HG02642 (cell line): ENCODE measurements at regions not wholly inside any gene's neighbourhood (a gene's known extent, or its start where the extent isn't known, plus 50 kb on each side); places are given as distances from the start of the nearest gene placed in this dataset.

Source experiments
- ATAC-seq: cut with Tn5 transposase; IDR thresholded peaks from one replicate; pipeline ENCODE4 v1.9.1; 2021; ENCODE audit warnings: mild to moderate bottlenecking; ENCODE audit not compliant: unreplicated experiment, poor library complexity

DNA sequence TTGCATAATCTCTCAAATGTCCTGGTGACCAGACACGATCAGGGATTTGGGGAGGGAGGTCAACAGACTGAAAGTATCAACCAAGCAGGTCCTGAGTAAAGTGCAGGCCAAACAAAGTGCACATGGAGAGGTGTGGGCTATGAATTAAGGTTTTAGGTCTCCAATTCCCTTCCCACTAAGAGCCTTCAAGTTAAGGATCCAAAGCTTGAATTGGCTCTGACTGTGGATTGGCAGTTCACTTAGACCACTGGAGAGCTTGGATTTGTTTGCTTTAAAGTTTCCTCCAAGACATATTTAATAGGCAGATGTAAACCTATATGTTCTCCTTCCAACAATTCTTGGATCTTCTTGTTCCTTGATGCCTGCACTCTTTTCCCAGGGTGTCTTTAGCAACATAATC, 129.6 kb upstream of the IGF1 start:
- no peak for ATAC-seq

DNA sequence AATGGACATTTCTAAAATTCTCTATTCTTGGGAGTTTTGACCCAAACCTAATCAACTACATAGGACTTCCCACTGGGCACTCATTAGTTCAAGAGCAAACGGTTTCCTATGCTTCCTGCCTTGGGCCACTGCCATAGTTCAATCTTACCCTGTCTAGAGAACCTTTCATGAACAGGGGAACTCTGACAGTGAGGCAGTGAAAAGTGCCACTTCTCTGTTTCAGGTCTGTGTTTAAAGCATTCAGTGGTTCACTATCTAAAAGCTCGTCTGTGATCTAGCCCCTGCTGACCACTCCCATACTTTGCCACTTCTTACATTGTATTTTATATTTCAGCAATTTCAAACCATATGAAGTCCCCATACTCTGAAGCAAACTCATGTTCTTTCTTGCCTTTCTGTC, 122.7 kb upstream of the IGF1 start:
- no peak for ATAC-seq

DNA sequence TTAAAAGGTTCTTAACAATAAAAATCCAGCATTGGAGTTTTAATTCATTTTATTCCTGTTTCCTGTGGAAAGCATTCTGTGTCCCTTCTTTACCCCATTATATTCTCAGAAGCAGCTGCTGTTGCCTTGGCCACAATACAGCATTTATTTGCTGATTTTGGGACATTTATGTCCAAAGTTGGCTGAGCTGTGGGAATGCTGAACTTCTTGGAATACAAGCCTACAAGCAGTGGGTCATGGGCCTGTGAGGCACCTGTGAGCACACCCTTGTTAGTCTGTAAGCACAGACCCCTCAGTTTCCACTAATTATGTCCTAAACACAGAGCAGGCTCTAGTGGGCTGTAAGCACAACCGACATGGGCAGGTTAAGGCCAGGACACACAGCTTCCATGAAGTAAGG, 122.2 kb upstream of the IGF1 start:
- no peak for ATAC-seq

DNA sequence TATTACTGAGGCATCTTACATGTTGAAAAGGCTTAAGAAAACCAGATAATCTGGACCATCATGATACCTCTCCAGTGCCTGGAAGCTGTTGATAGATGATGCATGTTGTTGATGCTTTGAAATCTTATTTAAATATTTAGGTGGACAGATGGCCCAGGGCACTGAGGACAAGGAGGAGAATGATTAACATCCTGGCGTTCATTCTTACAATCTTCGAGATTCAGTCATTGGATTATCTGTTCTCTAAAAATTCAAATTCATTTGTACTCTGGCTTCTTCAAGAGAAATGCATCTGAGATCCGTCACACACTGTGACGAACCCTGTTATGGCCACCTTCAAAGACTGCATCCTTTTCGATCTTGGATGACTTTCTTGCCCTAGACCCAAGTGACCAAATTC, 121.3 kb upstream of the IGF1 start:
- ATAC-seq = no peak

DNA sequence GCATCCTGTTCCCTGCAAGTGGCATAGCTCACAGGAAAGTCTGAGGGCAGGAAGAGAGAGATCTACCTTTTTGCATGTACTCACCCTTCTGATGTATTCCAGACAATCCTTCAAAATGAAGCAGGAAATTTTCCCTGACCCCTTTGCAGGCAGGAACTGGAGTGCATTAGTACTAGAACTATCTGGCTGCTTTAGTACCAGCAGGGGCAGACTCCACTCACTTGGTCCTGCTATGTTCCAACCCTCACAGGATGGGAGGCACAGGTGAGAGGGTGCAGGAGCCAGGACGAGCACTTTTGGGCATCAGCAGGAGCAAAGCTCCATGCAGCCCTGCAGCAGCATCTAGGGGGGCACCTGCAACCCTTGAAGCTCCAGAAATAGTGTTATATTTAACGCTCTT, 116.3 kb upstream of the IGF1 start:
- no peak for ATAC-seq

DNA sequence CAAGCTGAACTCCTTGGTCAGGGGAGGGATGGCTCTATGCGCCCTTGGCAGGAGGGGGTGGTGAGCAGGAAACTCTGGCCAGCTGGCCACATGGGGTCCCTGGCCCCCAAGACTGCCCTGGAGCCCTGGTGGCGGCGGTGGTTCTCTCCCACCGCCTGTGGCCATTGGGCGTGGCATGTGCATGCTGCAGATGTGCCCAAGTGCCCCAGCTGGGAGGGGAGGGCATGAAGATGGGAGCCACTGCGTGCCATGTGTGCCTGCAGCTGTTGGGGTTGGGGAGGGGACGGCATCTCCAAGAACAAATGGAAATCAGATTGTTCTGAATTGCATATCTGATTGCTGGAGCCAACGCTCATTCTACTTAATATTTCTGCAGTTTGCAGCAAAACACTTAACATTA, 115.7 kb upstream of the IGF1 start:
- ATAC-seq = no peak

DNA sequence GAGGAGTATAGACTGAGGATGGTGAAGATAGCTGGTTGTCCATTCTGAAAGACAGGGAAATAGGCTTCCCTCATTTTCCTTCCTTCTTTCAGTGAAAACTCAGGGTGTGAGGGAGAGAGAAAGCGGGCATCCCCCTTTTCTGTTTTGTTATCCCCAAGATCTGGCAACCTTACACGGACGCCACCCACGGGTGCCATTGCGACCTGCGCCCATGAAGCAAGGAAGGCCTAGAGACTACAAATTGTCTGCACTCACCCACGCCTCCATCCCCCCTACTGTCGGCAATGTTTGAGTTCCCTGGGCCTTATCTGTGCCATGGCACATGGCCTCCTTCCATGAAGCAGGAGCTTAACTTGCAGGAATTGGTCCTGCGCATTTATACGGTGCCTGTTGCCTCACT, 115.0 kb upstream of the IGF1 start:
- no peak for ATAC-seq

DNA sequence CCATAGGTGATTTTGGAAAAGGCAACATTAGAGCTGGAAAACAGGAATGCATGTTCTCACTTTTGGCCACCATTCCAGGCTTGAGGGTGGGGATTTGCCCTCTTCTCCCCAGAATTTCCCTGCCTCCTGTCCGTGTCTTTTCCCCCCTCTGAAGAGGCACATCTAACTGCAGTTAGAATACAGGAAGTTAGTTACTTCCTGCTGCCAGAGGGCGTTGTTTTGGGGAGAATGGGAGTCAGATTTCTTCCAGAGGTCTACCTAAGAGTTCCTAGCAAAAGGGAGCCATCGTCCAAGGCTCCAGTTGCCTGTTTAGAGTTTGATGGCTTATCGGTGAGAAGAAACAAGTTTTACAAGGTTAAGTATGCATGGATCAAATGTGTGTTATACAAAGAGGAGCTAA, 112.8 kb upstream of the IGF1 start:
- no peak for ATAC-seq

DNA sequence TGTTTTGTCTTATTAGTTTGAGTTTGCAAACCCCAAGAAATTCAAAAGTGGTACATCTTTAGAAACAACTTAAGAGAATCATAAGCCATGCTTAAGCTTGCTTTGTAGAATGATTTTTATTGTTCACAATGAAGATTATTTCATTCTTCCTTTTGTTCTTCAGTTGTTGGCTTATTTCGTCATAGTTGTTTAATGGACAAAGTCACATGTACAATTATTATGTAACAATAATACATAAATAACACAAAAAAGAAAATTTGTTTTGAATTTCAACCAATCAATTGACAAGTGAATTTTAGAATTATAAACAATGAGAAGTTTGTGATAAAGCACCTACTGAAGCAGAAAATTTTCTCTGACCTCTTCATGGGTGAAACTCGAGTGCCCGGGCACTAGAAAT, 111.8 kb upstream of the IGF1 start:
- no peak for ATAC-seq

DNA sequence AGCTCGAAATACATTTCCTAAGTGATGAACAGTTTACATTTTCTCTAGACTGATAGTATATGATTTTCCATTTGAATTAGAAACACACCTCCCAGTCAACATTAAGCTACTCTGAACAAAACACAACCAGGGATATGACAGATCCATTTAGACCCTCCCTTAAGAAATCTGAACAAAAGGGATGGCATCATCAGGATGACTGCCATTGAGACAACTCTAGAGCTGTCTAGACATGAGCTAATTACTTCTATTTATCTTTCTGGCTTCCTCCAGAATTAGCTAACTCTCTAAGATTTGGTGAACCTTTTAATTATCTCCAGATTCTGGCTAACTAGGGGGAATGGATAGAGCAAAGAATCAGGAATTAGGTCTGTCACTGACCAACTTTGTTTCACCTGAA, 92.9 kb upstream of the IGF1 start:
- ATAC-seq = no peak

DNA sequence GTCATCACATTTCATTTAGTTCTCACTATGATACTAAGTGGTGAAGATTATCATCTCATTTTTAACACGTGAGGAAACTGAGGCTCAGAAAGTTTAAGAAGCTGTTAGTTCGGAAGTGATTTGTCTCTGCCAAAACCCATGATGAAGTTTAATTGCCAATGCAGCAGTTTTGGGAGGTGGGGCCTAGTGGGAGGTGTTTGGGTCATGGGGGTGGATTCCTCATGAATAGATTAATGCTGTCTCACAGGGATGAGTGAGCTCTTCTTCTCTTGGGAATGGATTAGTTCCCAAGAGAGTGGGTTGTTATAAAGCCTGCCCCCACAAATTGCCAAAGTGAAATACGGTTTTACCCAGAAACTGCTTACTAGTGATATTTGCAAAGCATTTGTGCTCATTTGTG, 91.5 kb upstream of the IGF1 start:
- no peak for ATAC-seq

DNA sequence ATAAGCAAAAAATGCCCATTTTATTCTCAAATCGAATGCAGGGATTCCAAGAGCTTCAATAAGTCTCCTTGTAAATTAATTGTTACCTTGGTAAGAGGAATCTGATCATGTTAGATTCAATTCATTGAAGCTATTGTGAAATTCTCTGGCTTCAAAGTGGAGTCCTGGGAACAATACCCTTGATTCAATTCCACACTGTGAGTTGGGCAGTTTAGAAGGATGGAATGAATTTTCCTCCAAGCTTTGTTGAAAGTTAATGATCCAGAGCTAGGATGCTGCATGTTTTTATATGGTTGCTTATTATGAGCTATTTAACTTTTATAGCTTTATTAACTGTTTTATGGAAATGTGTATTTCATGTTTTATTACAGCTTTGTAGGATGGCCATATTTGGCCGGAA, 89.9 kb upstream of the IGF1 start:
- ATAC-seq = no peak

DNA sequence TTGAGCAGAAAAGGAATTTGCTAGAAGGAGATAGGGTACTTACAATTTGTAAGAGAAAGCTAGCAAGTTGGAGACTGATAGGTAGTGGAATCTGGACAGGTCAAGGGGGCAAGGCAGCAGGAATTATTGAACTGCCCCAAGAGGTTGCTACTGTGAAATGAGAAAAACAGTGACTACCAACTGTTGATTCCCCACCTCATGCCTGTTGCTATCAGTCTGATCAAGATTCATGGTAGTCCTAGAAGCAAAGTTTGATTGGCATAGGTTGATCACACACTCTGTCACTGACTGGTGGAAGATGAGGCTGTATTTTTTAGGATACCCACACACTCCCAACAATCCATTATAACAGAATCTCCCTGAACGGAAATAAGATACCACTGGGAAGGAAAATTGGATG, 89.4 kb upstream of the IGF1 start:
- no peak for ATAC-seq

DNA sequence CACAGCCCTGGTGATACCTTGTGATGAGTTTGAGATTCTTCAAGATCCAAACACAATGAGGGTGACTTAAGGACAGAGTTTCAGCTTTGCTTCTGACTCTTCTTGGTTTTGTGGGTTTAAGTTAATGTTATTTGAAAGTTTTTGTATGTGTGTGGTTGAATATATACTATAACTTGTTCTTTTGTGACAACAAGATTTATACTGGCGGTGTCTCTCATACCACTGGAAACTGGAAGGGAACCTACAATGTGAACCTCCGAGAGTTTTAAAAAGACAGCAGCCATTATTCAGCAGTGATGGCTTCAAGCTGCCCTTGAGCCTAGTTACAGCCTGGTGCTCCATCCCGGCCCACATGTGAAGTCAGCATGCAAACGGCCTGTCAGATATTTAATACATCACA, 87.9 kb upstream of the IGF1 start:
- no peak for ATAC-seq

DNA sequence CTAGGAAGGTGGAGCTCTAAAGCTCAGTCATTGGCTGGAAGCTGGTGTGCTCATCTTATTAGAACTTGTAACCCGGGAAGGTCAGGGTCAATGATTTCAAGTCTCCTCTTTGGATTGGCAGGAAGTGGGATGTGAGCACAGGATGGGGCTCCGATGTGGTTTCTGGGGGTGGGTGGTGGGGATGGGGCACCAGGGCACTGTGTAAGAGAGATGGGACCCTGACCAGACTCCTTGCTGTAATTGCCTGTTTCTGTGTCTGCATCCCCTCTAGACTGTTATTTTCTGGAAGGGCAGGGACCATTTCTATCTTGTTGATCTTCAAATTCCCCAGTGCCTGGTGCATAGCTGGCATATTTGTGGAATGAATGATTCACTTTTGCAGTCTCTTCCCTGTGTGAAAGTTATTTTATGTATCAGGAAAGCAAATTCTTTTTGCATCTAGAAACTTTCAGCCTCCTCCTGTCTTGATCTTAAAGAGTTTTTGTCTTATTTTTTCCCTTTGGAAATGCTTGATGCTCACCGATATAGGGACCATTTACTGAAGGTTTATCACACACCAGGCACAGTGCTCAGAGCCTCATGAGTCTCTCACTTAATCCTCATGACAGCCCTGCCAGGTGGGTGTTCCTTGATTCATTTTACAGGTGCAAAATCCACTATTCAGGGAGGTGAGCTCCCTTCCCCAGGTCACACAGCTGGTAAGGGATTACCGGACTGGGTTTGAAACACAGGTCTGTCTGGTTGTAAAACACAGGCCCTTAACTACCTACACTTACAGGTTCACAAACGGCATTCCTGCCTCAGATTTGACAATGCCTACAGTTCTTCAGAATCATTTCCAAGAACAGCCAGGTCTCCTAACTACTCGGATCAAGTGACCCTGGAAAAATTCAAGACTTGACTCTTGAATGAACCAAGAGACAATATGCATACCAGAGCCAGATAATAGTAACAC, 86.9 kb upstream of the IGF1 start:
- ATAC-seq = no peak

DNA sequence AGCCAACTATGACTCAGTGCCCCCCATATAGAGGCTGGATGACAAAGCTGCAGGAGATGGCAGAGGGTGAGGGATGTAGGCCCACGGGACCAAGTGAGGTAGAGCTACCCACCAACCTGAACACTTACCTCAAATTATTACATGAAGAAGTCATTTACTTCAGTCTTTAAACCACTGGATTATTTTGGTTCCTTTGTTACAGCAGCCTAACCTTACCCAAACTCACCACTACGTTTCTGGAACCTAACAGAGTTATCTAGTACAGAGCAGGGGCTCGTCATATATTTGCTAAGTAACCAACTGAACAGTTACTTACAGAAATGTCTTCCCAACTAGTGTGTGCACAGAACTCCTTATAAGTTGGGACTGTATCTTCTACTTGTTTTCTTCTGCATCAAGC, 85.2 kb upstream of the IGF1 start:
- no peak for ATAC-seq

DNA sequence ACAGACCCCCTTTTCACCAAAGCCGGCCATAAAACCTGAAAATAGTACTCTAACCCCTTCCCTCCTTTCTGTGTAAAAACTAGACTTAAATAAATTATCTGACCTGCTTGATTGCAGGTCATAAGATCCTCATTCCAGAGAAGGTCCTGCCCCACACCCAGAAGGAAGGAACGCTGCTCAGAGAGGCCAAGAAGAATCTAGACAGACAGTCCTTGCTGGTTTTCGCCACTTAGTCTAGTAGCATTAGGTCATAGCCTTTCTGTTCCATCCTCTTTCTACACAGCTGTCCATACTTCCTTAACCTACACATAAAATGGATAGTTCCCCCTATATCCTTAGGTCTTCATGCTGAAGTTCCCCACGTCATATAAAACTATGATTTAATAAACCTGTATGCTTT, 83.7 kb upstream of the IGF1 start:
- no peak for ATAC-seq

DNA sequence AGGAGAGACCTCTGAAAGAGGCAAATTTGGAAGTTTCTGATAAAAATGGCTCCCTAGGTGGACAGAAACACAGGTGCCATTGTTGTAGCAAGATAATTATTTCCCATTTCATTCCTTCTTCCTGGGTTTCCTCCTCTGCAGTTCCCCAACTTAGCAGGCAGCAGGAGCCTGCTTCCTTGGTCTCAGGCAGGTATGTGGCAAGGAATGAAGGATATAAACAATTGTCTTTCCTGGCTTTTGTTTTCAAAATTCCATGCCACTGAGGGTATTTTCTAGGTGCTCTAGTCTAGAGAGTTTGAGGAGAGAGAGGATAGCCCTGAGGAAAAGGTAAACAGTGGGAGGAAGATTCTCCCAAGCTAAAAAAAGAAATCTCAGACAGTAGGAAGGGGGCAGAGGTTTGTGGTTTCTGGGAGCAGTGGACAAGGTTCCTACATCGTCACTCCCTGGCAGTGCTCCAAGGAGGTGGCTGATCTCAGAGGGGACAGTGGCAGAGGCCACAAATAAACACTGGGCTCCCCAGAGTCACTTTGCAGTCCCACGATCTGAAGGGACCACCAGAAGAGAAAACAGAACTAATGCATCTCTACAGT, 82.6 kb upstream of the IGF1 start:
- no peak for ATAC-seq

DNA sequence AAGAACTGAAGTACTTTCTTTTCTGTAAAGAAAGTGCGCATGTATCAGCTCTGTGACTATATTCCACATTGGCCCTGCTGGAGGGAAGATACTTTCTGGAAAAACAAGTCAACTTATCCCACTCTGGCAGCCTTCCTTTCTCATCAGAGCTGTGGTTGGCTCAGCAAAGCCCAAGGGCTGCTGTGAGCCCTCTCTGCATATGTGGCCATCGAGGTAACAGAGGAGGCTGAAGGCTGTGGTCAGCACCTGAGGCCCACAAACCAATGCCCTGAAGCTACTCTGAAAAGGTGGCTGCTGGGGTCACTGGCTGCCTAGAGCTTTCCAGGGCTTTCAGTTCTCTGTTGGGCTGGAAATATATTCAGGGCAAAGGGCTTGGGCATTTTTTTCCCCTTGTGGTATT, 70.8 kb upstream of the IGF1 start:
- ATAC-seq = no peak

DNA sequence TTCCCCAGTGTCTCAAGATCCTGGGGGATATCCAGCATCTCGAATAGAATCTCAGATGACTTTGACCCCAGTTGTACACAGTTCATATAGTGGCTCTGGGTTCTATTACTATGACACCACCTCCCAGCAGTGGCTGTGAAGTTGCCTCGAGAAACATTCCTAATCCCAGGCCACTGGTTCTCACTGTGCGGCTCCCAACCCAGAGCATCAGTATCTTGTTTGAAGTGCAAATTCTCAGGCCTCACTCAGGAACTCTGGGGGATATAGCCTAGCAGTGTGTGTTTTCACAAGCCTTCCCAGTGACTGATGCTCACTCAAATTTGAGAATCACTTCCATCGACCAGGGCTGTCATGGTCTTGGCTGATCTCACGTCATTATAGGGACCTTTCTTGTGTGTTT, 69.3 kb upstream of the IGF1 start:
- no peak for ATAC-seq

DNA sequence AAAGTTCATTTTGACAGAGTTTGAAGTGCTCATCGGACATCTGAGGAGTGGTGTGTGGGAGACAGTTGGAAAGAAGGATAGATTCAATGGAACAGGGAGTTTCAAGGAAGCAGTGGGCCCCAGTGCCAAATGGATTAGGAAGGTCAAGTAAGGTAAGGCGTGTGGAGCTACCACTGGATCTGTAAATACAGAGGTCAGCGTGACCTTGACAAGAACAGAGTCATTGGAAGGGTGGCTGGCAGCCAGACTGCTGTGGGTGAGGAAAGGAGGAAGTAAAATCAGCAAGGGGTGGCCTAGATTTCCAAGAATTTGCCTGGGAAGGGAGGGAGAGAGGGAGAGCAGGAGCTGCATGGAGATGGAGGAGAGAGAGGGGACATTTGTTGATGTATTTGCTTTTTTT, 68.2 kb upstream of the IGF1 start:
- ATAC-seq = no peak
